NCI-H2081 (cell line): ENCODE measurements at regions not wholly inside any gene's neighbourhood (a gene's known extent, or its start where the extent isn't known, plus 50 kb on each side); places are given as distances from the start of the nearest gene placed in this dataset.
A peak's percentile ranks its signal among the peaks of the same experiment; 100 is the strongest.
"Not testable (repeated sequence)": the region's sequence is repeated elsewhere in the genome, so short reads cannot be mapped to it uniquely, and the experiment has no call there.

Experiments used
- DNase-seq, 2 experiments: peaks; one replicate each; lab custom pipeline; 2025; lab: John Stamatoyannopoulos, UW

- no peak for DNase-seq
Measured at GRCh38 chr9:97179616-97180015, 127.8 kb upstream of the CCDC180 start.

GRCh38 chr9:97176206-97176605, 131.3 kb upstream of the CCDC180 start:
- peak in 1 of 2 experiments; percentile 30 for DNase-seq

GRCh38 chr9:97168174-97168573, 129.2 kb upstream of the CTSV start:
- DNase-seq = not testable (repeated sequence)

GRCh38 chr9:97166496-97167138, 127.7 kb upstream of the CTSV start:
- DNase-seq = not testable (repeated sequence)

GRCh38 chr9:97160255-97160654, 121.3 kb upstream of the CTSV start:
- no peak for DNase-seq

GRCh38 chr9:97158722-97159121, 119.8 kb upstream of the CTSV start:
- not testable (repeated sequence) for DNase-seq

GRCh38 chr9:97155441-97155840, 116.5 kb upstream of the CTSV start:
- not testable (repeated sequence) for DNase-seq

GRCh38 chr9:97153967-97154366, 115.0 kb upstream of the CTSV start:
- no peak for DNase-seq

- DNase-seq = not testable (repeated sequence)
Measured at GRCh38 chr9:97153160-97153559, 114.2 kb upstream of the CTSV start.

- not testable (repeated sequence) for DNase-seq
Measured at GRCh38 chr9:97150471-97150870, 111.5 kb upstream of the CTSV start.

GRCh38 chr9:97148428-97148827, 109.5 kb upstream of the CTSV start:
- not testable (repeated sequence) for DNase-seq

- not testable (repeated sequence) for DNase-seq
Measured at GRCh38 chr9:97145680-97146079, 106.7 kb upstream of the CTSV start.

- DNase-seq = no peak
Measured at GRCh38 chr9:97140566-97140965, 101.6 kb upstream of the CTSV start.

- DNase-seq = no peak
Measured at GRCh38 chr9:97136421-97136820, 97.5 kb upstream of the CTSV start.

- not testable (repeated sequence) for DNase-seq
Measured at GRCh38 chr9:97133966-97134365, 95.0 kb upstream of the CTSV start.

- DNase-seq = no peak
Measured at GRCh38 chr9:97132865-97133264, 93.9 kb upstream of the CTSV start.

- not testable (repeated sequence) for DNase-seq
Measured at GRCh38 chr9:97130864-97131263, 91.9 kb upstream of the CTSV start.

GRCh38 chr9:97130387-97130786, 91.4 kb upstream of the CTSV start:
- DNase-seq = not testable (repeated sequence)

- no peak for DNase-seq
Measured at GRCh38 chr9:97128919-97129318, 90.0 kb upstream of the CTSV start.

- no peak for DNase-seq
Measured at GRCh38 chr9:97124256-97124655, 85.3 kb upstream of the CTSV start.

- no peak for DNase-seq
Measured at GRCh38 chr9:97110696-97111095, 71.8 kb upstream of the CTSV start.

GRCh38 chr9:97109194-97109811, 70.4 kb upstream of the CTSV start:
- DNase-seq = peak in 1 of 2 experiments; percentile 9

GRCh38 chr9:97105220-97105619, 66.3 kb upstream of the CTSV start:
- DNase-seq = not testable (repeated sequence)
